Kidney epithelial cell (primary cell): ENCODE measurements at regions not wholly inside any gene's neighbourhood (a gene's known extent, or its start where the extent isn't known, plus 50 kb on each side); places are given as distances from the start of the nearest gene placed in this dataset.
A peak's percentile ranks its signal among the peaks of the same experiment; 100 is the strongest.

Experiments
- DNase-seq: peaks from one replicate; pipeline ENCODE4 v3.0.0-alpha.2; 2010; ENCODE audit warnings: low read depth
- H3K27me3 ChIP-seq: 2 replicates; pipeline ENCODE4 v1.6.0; 2011; ENCODE audit warnings: low read length; ENCODE audit not compliant: control insufficient read depth, insufficient read depth
- H3K36me3 ChIP-seq: 2 replicates; pipeline ENCODE4 v1.5.1; 2011; ENCODE audit warnings: low read length; ENCODE audit not compliant: control insufficient read depth, insufficient read depth
- H3K4me3 ChIP-seq: 2 replicates; pipeline ENCODE4 v1.5.1; 2011; ENCODE audit warnings: low read depth, mild to moderate bottlenecking, control low read depth, low read length
- CTCF ChIP-seq: IDR thresholded peaks from 2 replicates; pipeline ENCODE4 v1.5.1; 2011; ENCODE audit warnings: mild to moderate bottlenecking, moderate library complexity, low read length, control low read depth, inconsistent platforms; ENCODE audit not compliant: insufficient read depth, poor library complexity, severe bottlenecking

GRCh38 chr4:15234116-15234855, 193.5 kb upstream of the C1QTNF7 start:
- DNase-seq: no peak

GRCh38 chr4:15234856-15235126, 193.0 kb upstream of the C1QTNF7 start:
- no peaks in the 10 kb centered on the region for H3K27me3 ChIP-seq
- H3K36me3 ChIP-seq: no peaks in the 10 kb centered on the region
- H3K4me3 ChIP-seq: no peak overlapping the region
- peak; percentile 70 for DNase-seq
- TF ChIP-seq CTCF: no peak

More at GRCh38 chr4:15234116-15234855, 193.5 kb upstream of the C1QTNF7 start:
- Histone ChIP-seq H3K36me3 (no peaks in the 10 kb centered on the region), H3K27me3 (no peaks in the 10 kb centered on the region), H3K4me3 (no peak overlapping the region)
- TF ChIP-seq CTCF: no peak

- no peak for TF ChIP-seq CTCF
- no peak overlapping the region for H3K4me3 ChIP-seq
- no peak for DNase-seq
- no peaks in the 10 kb centered on the region for H3K27me3 ChIP-seq
- H3K36me3 ChIP-seq: no peaks in the 10 kb centered on the region
Measured at GRCh38 chr4:15235135-15235534, 192.7 kb upstream of the C1QTNF7 start.

GRCh38 chr4:15237648-15238230, 190.1 kb upstream of the C1QTNF7 start:
- Histone ChIP-seq H3K36me3 (no peaks in the 10 kb centered on the region), H3K4me3 (no peak overlapping the region), H3K27me3 (no peaks in the 10 kb centered on the region)
- DNase-seq: no peak
- TF ChIP-seq CTCF: no peak

GRCh38 chr4:15238720-15239119, 189.1 kb upstream of the C1QTNF7 start:
- peak; percentile 57 for TF ChIP-seq CTCF

GRCh38 chr4:15239866-15240265, 188.0 kb upstream of the C1QTNF7 start:
- no peaks in the 10 kb centered on the region for H3K27me3 ChIP-seq
- no peak for DNase-seq

More at GRCh38 chr4:15238720-15239119, 189.1 kb upstream of the C1QTNF7 start:
- Histone ChIP-seq H3K27me3 (no peaks in the 10 kb centered on the region), H3K36me3 (no peaks in the 10 kb centered on the region), H3K4me3 (no peak overlapping the region)
- no peak for DNase-seq

More at GRCh38 chr4:15239866-15240265, 188.0 kb upstream of the C1QTNF7 start:
- H3K36me3 ChIP-seq: no peaks in the 10 kb centered on the region
- no peak for TF ChIP-seq CTCF
- no peak overlapping the region for H3K4me3 ChIP-seq
